Testis (tissue), 2 donors: ENCODE measurements at regions not wholly inside any gene's neighbourhood (a gene's known extent, or its start where the extent isn't known, plus 50 kb on each side); places are given as distances from the start of the nearest gene placed in this dataset.

Experiments used
- CTCF ChIP-seq, 3 experiments: fragments of 450-650 bp in 2 of 3; fragments of 200-600 bp in 1 of 3; sonication (generic) in 1 of 3; IDR thresholded peaks; one replicate each; pipeline ENCODE4 v1.5.1; 2016 to 2019; ENCODE audit warnings: antibody characterized with exemption in 3 of 3, mild to moderate bottlenecking in 2 of 3, moderate library complexity in 1 of 3
- POLR2A ChIP-seq: fragments of 450-650 bp; IDR thresholded peaks from one replicate; pipeline ENCODE4 v1.6.1; 2017; ENCODE audit warnings: antibody characterized with exemption, mild to moderate bottlenecking, moderate library complexity

- TF ChIP-seq CTCF (IDR thresholded peaks at IDR 0.05) = no peak
- no peak for TF ChIP-seq POLR2A
Observed at GRCh38 chr12:30814295-30814655, 59.5 kb upstream of the CAPRIN2 start.
